Panc1 (cell line): ENCODE measurements at regions not wholly inside any gene's neighbourhood (a gene's known extent, or its start where the extent isn't known, plus 50 kb on each side); places are given as distances from the start of the nearest gene placed in this dataset.
"Not testable (repeated sequence)": the region's sequence is repeated elsewhere in the genome, so short reads cannot be mapped to it uniquely, and the experiment has no call there.

Experiments used
- ATAC-seq: fragments of 200-7000 bp; cut with Tn5 transposase; 2 replicates; pipeline ENCODE4 v1.9.1; 2020; ENCODE audit warnings: mild to moderate bottlenecking, moderate library complexity
- BruUV-seq: library from RNA; stranded (reverse); fragments of 400-500 nt; replicated peaks from 2 replicates; lab custom pipeline; 2021; lab: Mats Ljungman, UMichigan
- CTCF ChIA-PET: fragments of 300-600 bp; sonication (Branson Sonifier 250); formaldehyde crosslinking; loops from one replicate; lab custom pipeline; 2022; ENCODE audit warnings: antibody characterized with exemption; lab: Charles Lee
- POLR2A ChIA-PET: fragments of 300-600 bp; sonication (Branson Sonifier 250); formaldehyde crosslinking; loops from one replicate; lab custom pipeline; 2022; ENCODE audit warnings: antibody characterized with exemption; lab: Charles Lee
- DNase-seq: peaks from one replicate; pipeline ENCODE4 v3.0.0-alpha.2; 2010; ENCODE audit warnings: low read depth, low spot score
- H3K27ac ChIP-seq: 2 replicates; pipeline ENCODE4 v1.5.1; 2011; ENCODE audit warnings: mild to moderate bottlenecking, low read length, inconsistent platforms
- H3K27me3 ChIP-seq: fragments of 200-500 bp; sonication (Bioruptor generic); 2 replicates; pipeline ENCODE4 v1.6.0; 2014; ENCODE audit warnings: low read length, inconsistent platforms; ENCODE audit not compliant: control insufficient read depth, insufficient read depth
- H3K36me3 ChIP-seq: fragments of 200-500 bp; sonication (Bioruptor generic); 2 replicates; pipeline ENCODE4 v1.5.1; 2014; ENCODE audit warnings: inconsistent platforms, mild to moderate bottlenecking, low read length, moderate library complexity; ENCODE audit not compliant: control insufficient read depth, insufficient read depth
- H3K4me1 ChIP-seq: 2 replicates; pipeline ENCODE4 v1.5.1; 2011; ENCODE audit warnings: inconsistent platforms, mild to moderate bottlenecking, low read length, moderate library complexity; ENCODE audit not compliant: control insufficient read depth, insufficient read depth
- H3K4me3 ChIP-seq, 2 experiments: 2 replicates each; pipeline ENCODE4 v1.5.1; 2011 to 2012; ENCODE audit warnings: low read depth in 2 of 2, low read length in 2 of 2, mild to moderate bottlenecking in 2 of 2, inconsistent platforms in 1 of 2, moderate library complexity in 1 of 2
- H3K9me3 ChIP-seq: fragments of 200-500 bp; sonication (Bioruptor generic); 2 replicates; pipeline ENCODE4 v1.5.1; 2014; ENCODE audit warnings: low read depth, mild to moderate bottlenecking, inconsistent platforms, low read length, moderate library complexity; ENCODE audit not compliant: control insufficient read depth, insufficient read depth
- CTCF ChIP-seq: fragments of 450-650 bp; IDR thresholded peaks from 2 replicates; pipeline ENCODE4 v1.5.1; 2017; ENCODE audit warnings: mild to moderate bottlenecking
- POLR2AphosphoS5 ChIP-seq: IDR thresholded peaks from 2 replicates; pipeline ENCODE4 v1.6.1; 2012; ENCODE audit warnings: mild to moderate bottlenecking, low read depth, low read length, moderate library complexity
- REST ChIP-seq, 2 experiments: IDR thresholded peaks; 2 replicates each; pipeline ENCODE4 v1.6.1; 2011 to 2012; ENCODE audit warnings: low read depth in 2 of 2, control low read depth in 1 of 2, low read length in 1 of 2, mild to moderate bottlenecking in 1 of 2, moderate library complexity in 1 of 2; ENCODE audit not compliant: insufficient read depth in 1 of 2
- SIN3A ChIP-seq: IDR thresholded peaks from 2 replicates; pipeline ENCODE4 v1.6.1; 2012; ENCODE audit warnings: low read depth, mild to moderate bottlenecking, low read length, moderate library complexity, borderline replicate concordance; ENCODE audit not compliant: insufficient read depth
- TCF7L2 ChIP-seq: IDR thresholded peaks from 2 replicates; pipeline ENCODE4 v1.6.1; 2011; ENCODE audit warnings: mild to moderate bottlenecking, low read depth, low read length, inconsistent platforms
- in situ Hi-C: cut with HindIII; loops from 2 replicates; pipeline ENCODE4 v1.10.0; 2016; ENCODE audit warnings: low sequenced_read_pairs, low pct_unique_long_range_greater_than_20kb
- intact Hi-C: fragments of 100-400 bp; cut with micrococcal nuclease; formaldehyde crosslinking; loops from one replicate; pipeline ENCODE4 v1.10.0; 2022; ENCODE audit not compliant: unreplicated experiment

- H3K4me3 ChIP-seq: no peak overlapping the region
- in situ Hi-C loops (no loop called here), intact Hi-C loops (no loop called here)
- ATAC-seq: no peak
- no TSS peak for BruUV-seq
- ChIA-PET CTCF (interaction anchor here (0.5 kb wide), 1 partner anchor 11 kb away, joined by 4 read pairs; no protein-coding TSS in a partner anchor), POLR2A (no interaction called here)
- H3K4me1 ChIP-seq: no peaks in the 10 kb centered on the region
- TF ChIP-seq CTCF: no peak
- no peak for TF ChIP-seq REST (IDR thresholded peaks at IDR 0.05; ENCODE audit: insufficient read depth in 1 of 2, low read depth in 2 of 2, low read length in 1 of 2)
- no peak for TF ChIP-seq SIN3A
- TF ChIP-seq TCF7L2: no peak
- no peak for TF ChIP-seq POLR2AphosphoS5
- H3K27ac ChIP-seq: no peak overlapping the region
- no peaks in the 10 kb centered on the region for H3K9me3 ChIP-seq
- no peak for DNase-seq
- H3K27me3 ChIP-seq: peaks cover 13% of the 10 kb centered on the region
- H3K36me3 ChIP-seq: no peaks in the 10 kb centered on the region
These were observed 95.0 kb upstream of the SIRPA start for GRCh38 chr20:1800180-1800579.

GRCh38 chr20:1799746-1800145 lies 95.5 kb upstream of the SIRPA start:
- in situ Hi-C loops, H3K27ac ChIP-seq, POLR2A ChIA-PET, H3K9me3 ChIP-seq, H3K4me3 ChIP-seq, intact Hi-C loops, BruUV-seq, ATAC-seq, H3K36me3 ChIP-seq, DNase-seq, H3K4me1 ChIP-seq: not testable (repeated sequence)
- H3K27me3 ChIP-seq: peaks cover 17% of the 10 kb centered on the region
- CTCF ChIA-PET: interaction anchor here (0.5 kb wide), 1 partner anchor 12 kb away, joined by 4 read pairs; no protein-coding TSS in a partner anchor

GRCh38 chr20:1798982-1799381 lies 96.2 kb upstream of the SIRPA start:
- TF ChIP-seq CTCF (no peak), REST (IDR thresholded peaks at IDR 0.05; ENCODE audit: insufficient read depth in 1 of 2, low read depth in 2 of 2, low read length in 1 of 2) (no peak), SIN3A (no peak), POLR2AphosphoS5 (no peak), TCF7L2 (no peak)
- intact Hi-C loops: no loop called here
- Histone ChIP-seq H3K4me1 (no peaks in the 10 kb centered on the region), H3K36me3 (no peaks in the 10 kb centered on the region), H3K27ac (no peak overlapping the region), H3K4me3 (no peak overlapping the region), H3K9me3 (no peaks in the 10 kb centered on the region), H3K27me3 (peaks cover 18% of the 10 kb centered on the region)
- ChIA-PET CTCF (interaction anchor here (0.5 kb wide), 1 partner anchor 373 kb away, joined by 5 read pairs; no protein-coding TSS in a partner anchor), POLR2A (interaction anchor here (0.5 kb wide), 1 partner anchor 269 kb away, joined by 5 read pairs; no protein-coding TSS in a partner anchor)
- DNase-seq (no peak), ATAC-seq (no peak)
- in situ Hi-C loops: no loop called here
- BruUV-seq: no TSS peak
